Activated CD4-positive, alpha-beta T cell treated with anti-CD3 and anti-CD28 coated beads, Interleukin-2, amount 10 ng/mL, durations not matched to agents 24 days and 14 days (primary cell): ENCODE measurements at regions not wholly inside any gene's neighbourhood (a gene's known extent, or its start where the extent isn't known, plus 50 kb on each side); places are given as distances from the start of the nearest gene placed in this dataset.

ENCODE experiments used
- DNase-seq: peaks from one replicate; pipeline ENCODE4 v3.0.0; 2022
- H3K27ac Mint-ChIP-seq: one replicate; pipeline ENCODE4 v1.8.0; 2022; ENCODE audit warnings: mild to moderate bottlenecking, mixed read lengths
- H3K27me3 Mint-ChIP-seq: one replicate; pipeline ENCODE4 v1.8.0; 2022; ENCODE audit warnings: mixed read lengths
- H3K36me3 Mint-ChIP-seq: one replicate; pipeline ENCODE4 v1.8.0; 2022; ENCODE audit warnings: low read depth, mild to moderate bottlenecking, mixed read lengths
- H3K4me1 Mint-ChIP-seq: one replicate; pipeline ENCODE4 v1.8.0; 2021; ENCODE audit warnings: mixed read lengths
- H3K4me3 Mint-ChIP-seq: one replicate; pipeline ENCODE4 v1.8.0; 2022; ENCODE audit warnings: mild to moderate bottlenecking, moderate library complexity, mixed read lengths
- H3K9me3 Mint-ChIP-seq: one replicate; pipeline ENCODE4 v1.8.0; 2021; ENCODE audit warnings: mixed read lengths
- intact Hi-C: fragments of 100-400 bp; cut with micrococcal nuclease; formaldehyde crosslinking; loops from one replicate; pipeline ENCODE4 v1.15.1; 2023

DNA sequence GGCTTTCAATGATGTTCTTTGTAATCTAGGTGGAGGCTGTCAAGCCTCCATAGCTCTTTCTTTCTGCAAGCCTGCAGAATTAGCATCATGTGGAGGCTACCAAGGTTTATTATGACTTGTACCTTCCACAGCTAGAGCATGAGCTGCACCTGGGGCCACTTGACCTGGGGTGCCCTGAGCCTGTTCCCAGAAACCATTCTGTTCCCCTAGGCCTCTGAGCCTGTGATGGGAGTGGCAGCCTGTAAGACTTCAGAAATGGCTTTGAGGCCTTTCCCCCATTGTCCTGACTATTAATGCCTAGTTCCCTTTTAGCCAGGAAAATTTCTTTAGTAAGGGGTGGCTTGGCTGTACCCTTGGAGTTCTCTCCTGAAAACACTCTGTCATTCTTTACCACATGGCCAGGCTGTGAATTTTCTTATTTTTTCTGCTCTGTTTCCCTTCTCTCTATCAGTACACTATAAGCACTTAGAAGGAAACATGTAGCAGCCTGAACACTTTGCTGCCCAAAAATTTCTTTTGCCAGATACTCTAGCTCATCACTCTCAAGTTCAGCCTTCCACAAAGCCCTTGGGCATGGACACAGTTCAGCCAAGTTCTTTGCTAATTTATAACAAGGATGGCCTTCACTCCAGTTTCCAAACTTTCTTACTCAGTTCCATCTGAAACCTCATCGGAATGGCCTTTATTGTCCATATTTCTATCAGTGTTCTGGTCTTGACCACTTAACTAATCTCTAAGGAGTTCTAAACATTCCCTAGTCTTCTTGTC lies 61.4 kb upstream of the NR3C1 start:
- Mint-ChIP-seq H3K4me1 (no peaks in the 10 kb centered on the region), H3K36me3 (no peaks in the 10 kb centered on the region), H3K4me3 (no peak overlapping the region), H3K27me3 (no peaks in the 10 kb centered on the region), H3K27ac (no peak overlapping the region), H3K9me3 (no peaks in the 10 kb centered on the region)
- intact Hi-C loops, result no loop called here
- DNase-seq, result no peak

DNA sequence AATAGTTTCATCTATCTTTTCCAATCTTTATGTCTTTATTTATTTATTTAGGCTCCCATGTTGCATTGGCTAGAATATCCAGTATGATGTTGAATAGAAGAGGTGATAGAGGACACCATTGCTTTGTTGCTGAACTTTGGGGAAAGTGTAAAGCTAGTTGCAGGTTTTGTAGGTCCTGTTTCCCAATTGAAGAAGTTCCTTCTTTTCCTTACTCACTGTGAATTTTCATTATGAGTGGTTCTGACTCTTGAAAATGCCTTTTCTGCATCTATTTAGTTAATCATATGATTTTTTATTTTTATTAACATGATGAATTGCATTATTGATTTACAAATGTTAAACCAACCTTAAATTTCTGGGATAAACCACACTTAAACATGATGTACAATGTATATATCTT lies 58.9 kb upstream of the NR3C1 start:
- no peak overlapping the region for H3K4me3 Mint-ChIP-seq
- H3K27ac Mint-ChIP-seq, result no peak overlapping the region
- intact Hi-C loops, result no loop called here
- H3K9me3 Mint-ChIP-seq, result no peaks in the 10 kb centered on the region
- no peaks in the 10 kb centered on the region for H3K4me1 Mint-ChIP-seq
- DNase-seq, result no peak
- H3K36me3 Mint-ChIP-seq, result no peaks in the 10 kb centered on the region
- no peaks in the 10 kb centered on the region for H3K27me3 Mint-ChIP-seq

DNA sequence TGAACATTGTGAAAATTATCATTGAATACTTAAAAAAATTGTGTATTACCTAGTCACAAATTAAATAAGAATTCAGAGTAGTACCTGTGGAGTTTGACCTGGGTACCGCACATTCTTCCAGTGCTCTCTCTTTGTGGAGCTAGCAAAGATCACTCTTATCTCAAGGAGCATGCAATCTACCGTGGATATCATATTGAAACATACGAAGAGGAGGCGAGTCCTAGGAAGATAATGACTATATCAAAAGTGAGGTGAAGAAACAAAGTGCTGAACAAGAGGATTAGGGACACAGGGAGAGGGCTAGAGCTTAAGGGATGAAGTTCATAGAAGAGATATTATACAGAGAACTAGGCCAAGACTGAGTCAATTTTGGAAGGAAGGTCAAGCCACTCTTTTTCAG lies 55.9 kb upstream of the NR3C1 start:
- Mint-ChIP-seq H3K9me3 (no peaks in the 10 kb centered on the region), H3K27me3 (no peaks in the 10 kb centered on the region), H3K36me3 (no peaks in the 10 kb centered on the region), H3K4me3 (no peak overlapping the region), H3K4me1 (no peaks in the 10 kb centered on the region), H3K27ac (no peak overlapping the region)
- DNase-seq, result peak; percentile 9
- intact Hi-C loops, result no loop called here

DNA sequence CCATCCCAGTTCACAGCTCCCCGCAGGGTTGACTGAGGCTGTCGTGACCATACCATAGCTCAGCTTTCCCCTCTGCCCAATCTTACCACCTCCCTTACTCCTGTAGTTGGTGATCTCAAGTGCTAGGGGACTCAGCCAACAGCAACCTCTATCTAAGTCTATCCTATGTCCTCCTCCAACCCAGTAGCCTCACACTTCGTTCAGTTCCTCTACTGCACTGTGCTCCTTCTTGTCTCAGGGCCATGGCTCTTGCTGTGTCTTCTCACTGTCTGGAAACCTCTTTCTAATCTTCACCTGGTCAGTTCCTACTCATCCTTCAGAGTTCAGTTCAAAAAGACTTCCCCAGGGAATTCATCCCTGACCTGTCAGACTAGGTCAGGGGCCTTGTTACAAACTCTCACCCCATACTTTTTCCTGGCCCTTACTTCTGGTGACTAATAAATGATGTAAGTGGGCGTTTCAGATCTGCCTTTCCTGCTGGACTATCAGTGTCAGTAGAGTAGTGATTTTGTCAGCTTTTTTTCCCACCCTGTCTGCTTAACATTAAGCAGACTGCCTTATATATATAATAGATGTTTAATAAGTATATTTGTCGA lies 53.6 kb upstream of the NR3C1 start:
- H3K4me3 Mint-ChIP-seq, result no peak overlapping the region
- H3K9me3 Mint-ChIP-seq, result peaks cover 9% of the 10 kb centered on the region
- H3K36me3 Mint-ChIP-seq, result no peaks in the 10 kb centered on the region
- H3K27ac Mint-ChIP-seq, result no peak overlapping the region
- intact Hi-C loops, result no loop called here
- no peaks in the 10 kb centered on the region for H3K4me1 Mint-ChIP-seq
- DNase-seq, result no peak
- no peaks in the 10 kb centered on the region for H3K27me3 Mint-ChIP-seq

DNA sequence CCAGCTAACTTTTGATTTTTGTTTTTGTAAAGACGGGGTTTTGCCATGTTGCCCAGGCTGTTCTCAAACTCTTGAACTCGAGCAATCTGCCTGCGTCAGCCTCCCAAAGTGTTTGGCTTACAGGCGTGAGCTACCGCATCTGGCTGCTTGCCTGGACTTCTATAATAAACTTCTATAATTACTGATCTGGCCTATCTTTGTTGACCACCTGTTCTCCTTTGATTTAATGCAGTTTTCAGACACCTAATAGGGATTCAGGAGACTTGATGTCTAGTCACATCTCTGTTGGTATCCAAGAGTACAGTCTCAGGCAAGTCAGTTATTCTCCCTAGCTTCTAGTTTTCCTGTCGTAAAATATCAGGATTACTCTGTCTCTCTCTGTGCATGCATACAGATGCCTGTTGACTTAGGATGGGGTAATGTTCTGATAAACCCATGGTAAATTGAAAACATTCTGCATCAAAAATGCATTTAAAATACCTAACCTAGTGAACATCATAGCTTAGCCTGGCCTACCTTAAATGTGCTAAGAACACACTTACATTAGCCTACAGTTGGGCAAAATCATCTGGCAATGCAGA lies 51.5 kb upstream of the NR3C1 start:
- Mint-ChIP-seq H3K27ac (no peak overlapping the region), H3K4me3 (no peak overlapping the region), H3K4me1 (no peaks in the 10 kb centered on the region), H3K36me3 (no peaks in the 10 kb centered on the region), H3K9me3 (peaks cover 14% of the 10 kb centered on the region), H3K27me3 (no peaks in the 10 kb centered on the region)
- intact Hi-C loops, result no loop called here
- peak; percentile 34 for DNase-seq

DNA sequence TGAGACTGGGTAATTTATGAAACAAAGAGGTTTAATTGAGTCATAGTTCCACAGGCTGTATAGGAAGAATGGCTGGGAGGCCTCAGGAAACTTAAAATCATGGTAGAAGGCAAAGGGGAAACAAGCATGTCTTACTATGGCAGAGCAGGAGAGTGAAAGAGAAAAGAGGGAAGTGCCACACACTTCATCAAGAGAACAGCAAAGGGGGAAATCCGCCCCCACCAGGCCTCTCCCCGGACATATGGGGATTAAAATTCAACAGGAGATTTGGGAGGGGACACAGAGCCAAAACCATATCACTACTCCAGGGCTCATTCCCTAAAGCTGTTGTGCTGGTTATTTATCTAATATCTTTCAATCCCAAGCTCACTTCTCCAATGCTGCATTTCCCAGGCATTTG lies 50.2 kb upstream of the NR3C1 start:
- no peak overlapping the region for H3K27ac Mint-ChIP-seq
- peaks cover 14% of the 10 kb centered on the region for H3K9me3 Mint-ChIP-seq
- H3K4me1 Mint-ChIP-seq, result no peaks in the 10 kb centered on the region
- H3K4me3 Mint-ChIP-seq, result no peak overlapping the region
- H3K27me3 Mint-ChIP-seq, result no peaks in the 10 kb centered on the region
- intact Hi-C loops, result no loop called here
- no peaks in the 10 kb centered on the region for H3K36me3 Mint-ChIP-seq
- DNase-seq, result peak; percentile 33
